RWPE2 (cell line): ENCODE measurements at regions not wholly inside any gene's neighbourhood (a gene's known extent, or its start where the extent isn't known, plus 50 kb on each side); places are given as distances from the start of the nearest gene placed in this dataset.

Source experiments
- ATAC-seq: fragments of 200-7000 bp; cut with Tn5 transposase; 3 replicates; pipeline ENCODE4 v1.9.1; 2021; ENCODE audit warnings: low read depth
- DNase-seq: peaks from one replicate; pipeline ENCODE4 v3.0.0-alpha.2; 2020; ENCODE audit warnings: low spot score
- H3K27ac ChIP-seq: fragments of 450-650 bp; 2 replicates; pipeline ENCODE4 v1.5.1; 2017; ENCODE audit warnings: mild to moderate bottlenecking; ENCODE audit not compliant: poor library complexity, severe bottlenecking
- H3K27me3 ChIP-seq: fragments of 250-450 bp; sonication (Bioruptor Pico); 2 replicates; pipeline ENCODE4 v1.5.1; 2021; ENCODE audit warnings: mild to moderate bottlenecking, moderate library complexity; ENCODE audit not compliant: insufficient read depth, poor library complexity, severe bottlenecking
- H3K36me3 ChIP-seq: fragments of 250-450 bp; sonication (Bioruptor Pico); 2 replicates; pipeline ENCODE4 v1.5.1; 2020; ENCODE audit warnings: low read depth, mild to moderate bottlenecking, moderate library complexity
- H3K4me1 ChIP-seq: fragments of 250-450 bp; sonication (Bioruptor Pico); 2 replicates; pipeline ENCODE4 v1.5.1; 2021; ENCODE audit warnings: mild to moderate bottlenecking, moderate library complexity; ENCODE audit not compliant: insufficient read depth, poor library complexity, severe bottlenecking
- H3K4me3 ChIP-seq: fragments of 250-450 bp; sonication (Bioruptor Pico); 2 replicates; pipeline ENCODE4 v1.5.1; 2021; ENCODE audit warnings: mild to moderate bottlenecking, moderate library complexity; ENCODE audit not compliant: severe bottlenecking
- H3K9me3 ChIP-seq: fragments of 250-450 bp; sonication (Bioruptor Pico); 2 replicates; pipeline ENCODE4 v1.5.1; 2021; ENCODE audit warnings: mild to moderate bottlenecking, moderate library complexity; ENCODE audit not compliant: severe bottlenecking
- TF ChIP-seq, protein P1 (sequence below): fragments of 450-650 bp; IDR thresholded peaks from one replicate; pipeline ENCODE4 v1.5.1; 2017; ENCODE audit warnings: mild to moderate bottlenecking, moderate library complexity; ENCODE audit not compliant: poor library complexity, severe bottlenecking

DNA sequence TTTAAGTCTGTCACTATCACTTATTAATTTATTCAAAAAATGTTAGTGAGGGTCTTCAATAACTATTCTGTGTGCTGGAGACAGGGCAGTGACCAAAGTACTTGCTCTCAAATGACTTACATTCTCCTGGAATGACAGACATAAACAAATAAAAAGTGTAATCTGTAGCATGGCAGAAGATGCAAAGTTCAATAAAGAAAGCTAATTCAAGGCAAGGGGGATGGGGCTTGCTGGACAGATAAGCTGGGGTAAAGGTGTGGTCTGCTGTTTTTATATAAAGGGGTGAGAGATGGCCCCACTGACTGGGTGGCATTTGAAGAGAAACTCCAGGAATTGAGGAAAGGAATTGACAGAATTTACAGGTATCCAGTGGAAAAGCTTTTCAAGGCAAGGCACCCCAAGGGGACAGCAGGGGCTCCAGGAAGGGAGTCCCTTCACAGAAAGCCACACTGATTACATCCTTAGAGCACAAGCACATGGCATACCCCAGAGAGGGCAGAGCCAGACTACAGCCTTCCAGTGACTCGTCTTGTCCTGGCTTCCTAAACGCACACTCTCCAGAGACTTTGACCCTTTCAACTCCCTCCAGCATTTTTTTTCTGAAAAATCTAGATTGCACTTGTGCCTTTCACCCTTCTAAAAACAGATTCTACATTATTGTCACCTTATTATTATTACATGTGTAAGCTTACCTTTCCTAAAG is 123.7 kb upstream of the HS3ST3A1 start:
- Histone ChIP-seq H3K4me3 (no peak overlapping the region), H3K27ac (no peak overlapping the region), H3K27me3 (no peaks in the 10 kb centered on the region), H3K4me1 (peaks cover 26% of the 10 kb centered on the region), H3K36me3 (no peaks in the 10 kb centered on the region), H3K9me3 (no peaks in the 10 kb centered on the region)
- DNase-seq = no peak
- TF ChIP-seq, protein P1, sequence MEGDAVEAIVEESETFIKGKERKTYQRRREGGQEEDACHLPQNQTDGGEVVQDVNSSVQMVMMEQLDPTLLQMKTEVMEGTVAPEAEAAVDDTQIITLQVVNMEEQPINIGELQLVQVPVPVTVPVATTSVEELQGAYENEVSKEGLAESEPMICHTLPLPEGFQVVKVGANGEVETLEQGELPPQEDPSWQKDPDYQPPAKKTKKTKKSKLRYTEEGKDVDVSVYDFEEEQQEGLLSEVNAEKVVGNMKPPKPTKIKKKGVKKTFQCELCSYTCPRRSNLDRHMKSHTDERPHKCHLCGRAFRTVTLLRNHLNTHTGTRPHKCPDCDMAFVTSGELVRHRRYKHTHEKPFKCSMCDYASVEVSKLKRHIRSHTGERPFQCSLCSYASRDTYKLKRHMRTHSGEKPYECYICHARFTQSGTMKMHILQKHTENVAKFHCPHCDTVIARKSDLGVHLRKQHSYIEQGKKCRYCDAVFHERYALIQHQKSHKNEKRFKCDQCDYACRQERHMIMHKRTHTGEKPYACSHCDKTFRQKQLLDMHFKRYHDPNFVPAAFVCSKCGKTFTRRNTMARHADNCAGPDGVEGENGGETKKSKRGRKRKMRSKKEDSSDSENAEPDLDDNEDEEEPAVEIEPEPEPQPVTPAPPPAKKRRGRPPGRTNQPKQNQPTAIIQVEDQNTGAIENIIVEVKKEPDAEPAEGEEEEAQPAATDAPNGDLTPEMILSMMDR = no peak
- ATAC-seq = no peak

DNA sequence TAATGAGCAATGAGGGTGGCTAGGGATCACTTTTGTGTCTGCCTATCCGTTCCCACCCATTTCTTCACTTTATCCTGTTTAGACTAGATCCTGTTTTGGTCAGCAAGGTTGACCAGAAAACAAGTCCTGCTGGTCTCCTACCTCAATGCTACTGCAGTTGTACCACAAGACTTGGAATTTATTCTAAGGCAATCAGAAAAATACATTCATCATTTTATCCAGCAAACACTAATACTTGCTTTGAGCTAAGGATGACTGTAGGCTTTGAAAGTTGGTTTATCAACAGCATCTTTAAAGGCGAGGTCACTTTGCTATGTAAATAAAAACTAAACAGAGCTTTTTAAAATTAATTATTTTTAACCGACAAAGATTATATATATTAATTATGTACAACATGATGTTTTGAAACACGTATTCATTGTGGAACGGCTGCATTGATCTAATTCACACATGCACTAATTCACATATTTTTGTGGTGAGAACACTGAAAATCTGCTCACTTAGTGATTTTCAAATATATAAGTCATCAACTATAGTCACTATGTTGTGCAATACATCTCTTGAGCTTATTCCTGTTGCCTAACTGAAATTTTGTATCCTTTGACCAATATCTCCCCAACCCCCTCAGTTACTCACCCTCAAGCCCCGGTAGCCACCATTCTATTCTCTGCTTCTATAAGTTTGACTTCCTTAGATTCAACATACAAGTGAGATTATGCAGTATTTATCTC is 125.9 kb upstream of the HS3ST3A1 start:
- Histone ChIP-seq H3K36me3 (no peaks in the 10 kb centered on the region), H3K4me3 (no peak overlapping the region), H3K4me1 (peaks cover 26% of the 10 kb centered on the region), H3K9me3 (no peaks in the 10 kb centered on the region), H3K27ac (peak overlapping the region; percentile 79), H3K27me3 (no peaks in the 10 kb centered on the region)
- TF ChIP-seq, protein P1 = no peak
- no peak for DNase-seq
- peak; percentile 87 for ATAC-seq

DNA sequence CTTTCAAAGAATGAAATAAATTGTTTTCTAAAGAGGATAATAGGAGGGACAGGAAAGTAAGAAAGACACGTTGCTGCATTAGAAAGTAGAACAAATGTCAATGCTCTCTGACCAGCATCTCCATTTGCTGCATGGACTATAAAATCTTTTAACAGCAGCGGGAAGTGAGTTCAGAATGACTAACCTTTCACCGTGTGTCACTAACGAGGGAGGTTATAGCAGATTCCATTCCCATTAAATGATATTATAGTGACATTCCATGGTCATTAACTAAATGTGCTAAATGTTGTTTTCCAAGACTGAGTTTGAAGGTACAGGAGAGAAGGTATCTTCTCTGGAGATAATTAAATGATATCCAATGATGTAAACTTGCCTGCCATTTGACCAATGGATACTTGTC is 127.1 kb upstream of the HS3ST3A1 start:
- DNase-seq (no peak), ATAC-seq (peak; percentile 53; the same call in 2 of the 3 replicates)
- Histone ChIP-seq H3K4me1 (peaks cover 26% of the 10 kb centered on the region), H3K27ac (peak overlapping the region; percentile 79), H3K27me3 (no peaks in the 10 kb centered on the region), H3K9me3 (no peaks in the 10 kb centered on the region), H3K36me3 (no peaks in the 10 kb centered on the region), H3K4me3 (no peak overlapping the region)
- TF ChIP-seq, protein P1 = no peak

DNA sequence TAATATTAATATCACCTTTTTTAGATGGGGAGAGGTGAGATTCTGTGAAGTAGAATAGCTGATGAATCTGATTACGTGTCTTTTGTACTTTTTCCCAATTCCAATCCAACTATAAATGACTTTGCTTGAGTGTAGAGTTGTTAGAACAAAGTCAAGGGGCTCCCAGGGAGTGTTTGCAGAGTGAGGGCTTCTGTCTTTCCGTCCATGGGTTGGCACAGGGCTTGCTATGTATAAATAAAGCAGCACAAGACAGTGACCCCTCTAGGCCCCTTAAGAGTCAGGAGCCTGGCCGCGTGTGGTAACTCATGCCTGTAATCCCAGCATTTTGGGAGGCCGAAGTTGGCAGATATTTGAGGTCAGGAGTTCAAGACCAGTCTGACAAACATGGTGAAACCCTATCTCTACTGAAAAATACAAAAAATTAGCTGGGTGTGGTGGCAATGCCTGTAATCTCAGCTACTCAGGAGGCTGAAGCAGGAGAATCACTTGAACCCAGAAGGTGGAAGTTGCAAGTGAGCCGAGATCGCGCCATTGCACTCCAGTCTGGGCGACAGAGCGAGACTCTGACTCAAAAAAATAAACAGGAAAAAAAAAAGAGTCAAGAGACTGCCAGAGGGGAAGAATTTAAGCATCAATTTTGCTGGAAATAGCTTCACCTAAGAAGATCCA is 127.9 kb upstream of the HS3ST3A1 start:
- Histone ChIP-seq H3K9me3 (no peaks in the 10 kb centered on the region), H3K27ac (peak overlapping the region; percentile 79), H3K27me3 (no peaks in the 10 kb centered on the region), H3K36me3 (no peaks in the 10 kb centered on the region), H3K4me1 (peaks cover 26% of the 10 kb centered on the region), H3K4me3 (no peak overlapping the region)
- DNase-seq (no peak), ATAC-seq (no peak)
- TF ChIP-seq, protein P1 = no peak
